HepG2 (cell line): ENCODE measurements at regions not wholly inside any gene's neighbourhood (a gene's known extent, or its start where the extent isn't known, plus 50 kb on each side); places are given as distances from the start of the nearest gene placed in this dataset.
A peak's percentile ranks its signal among the peaks of the same experiment; 100 is the strongest.

Experiments used
- ATM ChIP-seq: fragments of 450-650 bp; IDR thresholded peaks from 2 replicates; pipeline ENCODE4 v1.7.1; 2017; ENCODE audit warnings: mild to moderate bottlenecking, borderline replicate concordance
- EZH2 ChIP-seq: conservative IDR thresholded peaks from 2 replicates; pipeline ENCODE4 v1.6.1; 2012; ENCODE audit warnings: mild to moderate bottlenecking, low read depth, low read length, moderate library complexity
- FOXM1 ChIP-seq: sonication (generic); formaldehyde crosslinking; IDR thresholded peaks from 2 replicates; pipeline ENCODE4 v1.5.0; 2020; ENCODE audit warnings: missing genetic modification reagents
- HOXA3 ChIP-seq: sonication (generic); formaldehyde crosslinking; IDR thresholded peaks from 2 replicates; pipeline ENCODE4 v1.5.0; 2020; ENCODE audit warnings: missing genetic modification reagents
- KLF9 ChIP-seq: IDR thresholded peaks from 2 replicates; pipeline ENCODE4 v1.6.1; 2016; ENCODE audit warnings: low read depth
- MIER2 ChIP-seq: IDR thresholded peaks from 2 replicates; pipeline ENCODE4 v1.6.1; 2016; ENCODE audit warnings: missing biosample characterization, missing genetic modification reagents
- MXI1 ChIP-seq: IDR thresholded peaks from 3 replicates; pipeline ENCODE4 v1.6.1; 2012; ENCODE audit warnings: low read depth, low read length, inconsistent platforms, borderline replicate concordance
- NCOA5 ChIP-seq: sonication (generic); formaldehyde crosslinking; IDR thresholded peaks from 2 replicates; pipeline ENCODE4 v1.4.0; 2020; ENCODE audit warnings: missing genetic modification reagents
- NFE2L2 ChIP-seq: fragments of 150-350 bp; IDR thresholded peaks from 2 replicates; pipeline ENCODE4 v1.6.1; 2014; ENCODE audit warnings: low read length
- PHF20 ChIP-seq: sonication (generic); formaldehyde crosslinking; IDR thresholded peaks from 2 replicates; pipeline ENCODE4 v1.5.0; 2020; ENCODE audit warnings: mild to moderate bottlenecking, missing genetic modification reagents
- SP2 ChIP-seq: sonication (generic); formaldehyde crosslinking; IDR thresholded peaks from 2 replicates; pipeline ENCODE4 v1.5.1; 2020; ENCODE audit warnings: mild to moderate bottlenecking, missing genetic modification reagents
- TBP ChIP-seq: sonication (generic); formaldehyde crosslinking; IDR thresholded peaks from 2 replicates; pipeline ENCODE4 v1.5.0; 2020; ENCODE audit warnings: missing genetic modification reagents
- TEAD3 ChIP-seq: optimal IDR thresholded peaks from 2 replicates; pipeline ENCODE3; 2016; ENCODE audit warnings: borderline replicate concordance
- ZC3H4 ChIP-seq: sonication (generic); formaldehyde crosslinking; IDR thresholded peaks from 2 replicates; pipeline ENCODE4 v1.4.0; 2020; ENCODE audit warnings: missing genetic modification reagents, borderline replicate concordance
- ZFP36L2 ChIP-seq: sonication (generic); formaldehyde crosslinking; IDR thresholded peaks from 2 replicates; pipeline ENCODE4 v1.4.0; 2020; ENCODE audit warnings: missing genetic modification reagents
- ZNF12 ChIP-seq: sonication (generic); formaldehyde crosslinking; IDR thresholded peaks from 2 replicates; pipeline ENCODE4 v1.5.0; 2020; ENCODE audit warnings: missing genetic modification reagents
- ZNF646 ChIP-seq: sonication (generic); formaldehyde crosslinking; IDR thresholded peaks from 2 replicates; pipeline ENCODE4 v1.9.0; 2021; ENCODE audit warnings: mild to moderate bottlenecking, missing genetic modification reagents
- ZSCAN20 ChIP-seq: sonication (generic); formaldehyde crosslinking; IDR thresholded peaks from 2 replicates; pipeline ENCODE4 v1.4.0; 2020; ENCODE audit warnings: missing genetic modification reagents, mild to moderate bottlenecking, borderline replicate concordance
- TF ChIP-seq, protein P1 (sequence below): sonication (generic); formaldehyde crosslinking; IDR thresholded peaks from 2 replicates; pipeline ENCODE4 v1.4.0; 2020; ENCODE audit warnings: missing genetic modification reagents

DNA sequence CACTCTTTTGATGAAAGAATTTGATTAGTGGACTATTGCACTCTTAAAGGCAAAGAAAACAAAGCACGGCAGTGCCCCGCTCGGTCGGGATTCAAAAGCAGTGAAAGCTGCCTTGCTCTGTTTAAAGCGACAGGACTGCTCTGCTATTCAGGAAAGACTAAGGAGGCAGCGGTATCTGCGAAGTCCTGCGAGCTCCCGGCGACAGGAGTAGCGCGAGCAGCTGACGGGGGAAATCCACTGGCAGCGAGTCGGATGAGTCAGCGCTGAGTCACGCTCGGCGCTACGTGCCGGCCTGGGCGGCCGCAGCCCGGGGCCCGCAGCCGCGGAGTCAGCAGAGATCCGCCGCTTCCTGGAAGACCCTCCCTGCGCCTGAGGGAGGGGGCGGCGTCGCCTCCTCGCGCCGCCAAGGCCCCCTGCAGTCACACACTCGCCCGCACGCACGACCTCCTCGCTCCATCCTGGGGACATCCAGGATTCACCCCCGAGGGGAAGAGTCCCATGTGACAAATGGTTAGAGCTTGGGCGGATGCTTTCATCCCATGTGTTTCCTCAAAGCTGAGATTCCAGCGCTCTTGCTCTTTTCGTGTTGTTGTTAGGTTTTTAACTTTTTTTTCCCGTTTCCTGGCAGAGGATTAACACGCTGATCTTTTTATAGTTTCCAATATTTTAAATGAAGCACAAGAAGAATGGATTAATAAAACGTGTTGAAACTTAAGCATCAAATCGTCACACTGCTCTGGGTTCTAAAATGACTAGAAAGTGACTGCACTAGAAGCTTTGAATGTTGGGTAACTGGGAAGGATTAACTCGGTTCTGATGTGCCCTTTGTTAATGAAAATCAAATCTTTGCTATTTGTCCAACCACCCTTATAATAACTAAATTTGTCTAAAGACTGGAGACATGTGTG is 102.5 kb downstream of the ARRDC3 start (continued):
- TF ChIP-seq, protein P1, sequence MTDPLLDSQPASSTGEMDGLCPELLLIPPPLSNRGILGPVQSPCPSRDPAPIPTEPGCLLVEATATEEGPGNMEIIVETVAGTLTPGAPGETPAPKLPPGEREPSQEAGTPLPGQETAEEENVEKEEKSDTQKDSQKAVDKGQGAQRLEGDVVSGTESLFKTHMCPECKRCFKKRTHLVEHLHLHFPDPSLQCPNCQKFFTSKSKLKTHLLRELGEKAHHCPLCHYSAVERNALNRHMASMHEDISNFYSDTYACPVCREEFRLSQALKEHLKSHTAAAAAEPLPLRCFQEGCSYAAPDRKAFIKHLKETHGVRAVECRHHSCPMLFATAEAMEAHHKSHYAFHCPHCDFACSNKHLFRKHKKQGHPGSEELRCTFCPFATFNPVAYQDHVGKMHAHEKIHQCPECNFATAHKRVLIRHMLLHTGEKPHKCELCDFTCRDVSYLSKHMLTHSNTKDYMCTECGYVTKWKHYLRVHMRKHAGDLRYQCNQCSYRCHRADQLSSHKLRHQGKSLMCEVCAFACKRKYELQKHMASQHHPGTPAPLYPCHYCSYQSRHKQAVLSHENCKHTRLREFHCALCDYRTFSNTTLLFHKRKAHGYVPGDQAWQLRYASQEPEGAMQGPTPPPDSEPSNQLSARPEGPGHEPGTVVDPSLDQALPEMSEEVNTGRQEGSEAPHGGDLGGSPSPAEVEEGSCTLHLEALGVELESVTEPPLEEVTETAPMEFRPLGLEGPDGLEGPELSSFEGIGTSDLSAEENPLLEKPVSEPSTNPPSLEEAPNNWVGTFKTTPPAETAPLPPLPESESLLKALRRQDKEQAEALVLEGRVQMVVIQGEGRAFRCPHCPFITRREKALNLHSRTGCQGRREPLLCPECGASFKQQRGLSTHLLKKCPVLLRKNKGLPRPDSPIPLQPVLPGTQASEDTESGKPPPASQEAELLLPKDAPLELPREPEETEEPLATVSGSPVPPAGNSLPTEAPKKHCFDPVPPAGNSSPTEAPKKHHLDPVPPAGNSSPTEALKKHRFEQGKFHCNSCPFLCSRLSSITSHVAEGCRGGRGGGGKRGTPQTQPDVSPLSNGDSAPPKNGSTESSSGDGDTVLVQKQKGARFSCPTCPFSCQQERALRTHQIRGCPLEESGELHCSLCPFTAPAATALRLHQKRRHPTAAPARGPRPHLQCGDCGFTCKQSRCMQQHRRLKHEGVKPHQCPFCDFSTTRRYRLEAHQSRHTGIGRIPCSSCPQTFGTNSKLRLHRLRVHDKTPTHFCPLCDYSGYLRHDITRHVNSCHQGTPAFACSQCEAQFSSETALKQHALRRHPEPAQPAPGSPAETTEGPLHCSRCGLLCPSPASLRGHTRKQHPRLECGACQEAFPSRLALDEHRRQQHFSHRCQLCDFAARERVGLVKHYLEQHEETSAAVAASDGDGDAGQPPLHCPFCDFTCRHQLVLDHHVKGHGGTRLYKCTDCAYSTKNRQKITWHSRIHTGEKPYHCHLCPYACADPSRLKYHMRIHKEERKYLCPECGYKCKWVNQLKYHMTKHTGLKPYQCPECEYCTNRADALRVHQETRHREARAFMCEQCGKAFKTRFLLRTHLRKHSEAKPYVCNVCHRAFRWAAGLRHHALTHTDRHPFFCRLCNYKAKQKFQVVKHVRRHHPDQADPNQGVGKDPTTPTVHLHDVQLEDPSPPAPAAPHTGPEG (CRISPR knock-in tag) = peak; percentile 66; the same call in 1 of the 2 replicates
- TF ChIP-seq NFE2L2 = peak; percentile 63; the same call in 1 of the 2 replicates
- TF ChIP-seq ATM = no peak
- peak; percentile 68 for TF ChIP-seq PHF20 (CRISPR knock-in tag)
- no peak; the same call in 1 of the 2 replicates for TF ChIP-seq ZNF12 (CRISPR knock-in tag)
- no peak for TF ChIP-seq SP2 (CRISPR knock-in tag)
- no peak for TF ChIP-seq NCOA5 (CRISPR knock-in tag)
- 0 out of 2 replicates have a peak, but pooled peaks have one; percentile 3 for TF ChIP-seq ZNF646
- no peak for TF ChIP-seq ZC3H4 (CRISPR knock-in tag)
- peak; percentile 90; the same call in 2 of the 3 replicates for TF ChIP-seq MXI1
- peak; percentile 73 for TF ChIP-seq TEAD3 (CRISPR knock-in tag)
- peak; percentile 81; the same call in 1 of the 2 replicates for TF ChIP-seq HOXA3 (CRISPR knock-in tag)
- peak; percentile 80 for TF ChIP-seq KLF9 (CRISPR knock-in tag)
- TF ChIP-seq ZFP36L2 = 0 out of 2 replicates have a peak, but pooled peaks have one; percentile 68
- TF ChIP-seq ZSCAN20 (CRISPR knock-in tag) = peak; percentile 48
- no peak for TF ChIP-seq EZH2
- no peak for TF ChIP-seq FOXM1
- TF ChIP-seq MIER2 = no peak
- no peak for TF ChIP-seq TBP (CRISPR knock-in tag)
